Left lung (tissue), 4 donors: ENCODE measurements at regions not wholly inside any gene's neighbourhood (a gene's known extent, or its start where the extent isn't known, plus 50 kb on each side); places are given as distances from the start of the nearest gene placed in this dataset.

ENCODE experiments used
- ATAC-seq: fragments of 200-7000 bp; cut with Tn5 transposase; one replicate; pipeline ENCODE4 v1.9.1; 2020; ENCODE audit warnings: moderate library complexity
- DNase-seq, 4 donors: peaks; one replicate each; pipeline ENCODE4 v3.0.0-alpha.2; 2013 to 2020
- H3K27ac ChIP-seq, 2 donors: fragments of 200-600 bp; sonication (generic) in 1 of 2; one replicate each; pipeline versions ENCODE4 v1.5.0 to v1.8.0; 2020 to 2021
- H3K27me3 ChIP-seq, 2 donors: fragments of 200-600 bp; sonication (generic) in 1 of 2; one replicate each; pipeline versions ENCODE4 v1.5.0 to v1.8.0; 2020 to 2021
- H3K36me3 ChIP-seq, 2 donors: fragments of 200-600 bp; sonication (generic) in 1 of 2; one replicate each; pipeline versions ENCODE4 v1.5.0 to v1.8.0; 2020 to 2021
- H3K4me1 ChIP-seq, 2 donors: fragments of 200-600 bp; one replicate each; pipeline ENCODE4 v1.8.0; 2021
- H3K4me3 ChIP-seq, 2 donors: fragments of 200-600 bp; sonication (generic) in 1 of 2; one replicate each; pipeline versions ENCODE4 v1.5.0 to v1.8.0; 2020 to 2021; ENCODE audit warnings: mild to moderate bottlenecking in 1 of 2
- H3K9me3 ChIP-seq, 2 donors: fragments of 200-600 bp; sonication (generic) in 1 of 2; one replicate each; pipeline versions ENCODE4 v1.5.0 to v1.8.0; 2020 to 2021
- CTCF ChIP-seq, 2 donors: fragments of 200-600 bp; sonication (generic) in 1 of 2; IDR thresholded peaks; one replicate each; pipeline versions ENCODE4 v1.5.0 to v1.8.0; 2021; ENCODE audit warnings: antibody characterized with exemption in 2 of 2
- intact Hi-C, 2 donors: fragments of 100-400 bp; cut with DNase I; formaldehyde crosslinking; loops; one replicate each; pipeline versions ENCODE4 v1.11.2 to v1.14.2; 2022
- donor health status: DM: no; HTN: yes; CAD: no.
- donor health status: DM: no; HTN: no; CAD: no.

GRCh38 chr6:85111481-85112011, 338.3 kb upstream of the NT5E start:
- no peaks in the 10 kb centered on the region for H3K9me3 ChIP-seq
- ATAC-seq, result peak; percentile 24
- no peak for DNase-seq
- no peak overlapping the region for H3K4me3 ChIP-seq
- H3K36me3 ChIP-seq, result no peaks in the 10 kb centered on the region
- H3K4me1 ChIP-seq, result no peaks in the 10 kb centered on the region
- no peaks in the 10 kb centered on the region for H3K27me3 ChIP-seq
- no peak for TF ChIP-seq CTCF (IDR thresholded peaks at IDR 0.05)
- intact Hi-C loops, result no loop called here
- no peak overlapping the region for H3K27ac ChIP-seq

- intact Hi-C loops, result no loop called here
- no peak for DNase-seq
- Histone ChIP-seq H3K27ac (no peak overlapping the region), H3K36me3 (no peaks in the 10 kb centered on the region), H3K9me3 (no peaks in the 10 kb centered on the region), H3K4me1 (no peaks in the 10 kb centered on the region), H3K4me3 (no peak overlapping the region), H3K27me3 (no peaks in the 10 kb centered on the region)
- no peak for ATAC-seq
- TF ChIP-seq CTCF (IDR thresholded peaks at IDR 0.05), result no peak
Measured at GRCh38 chr6:85110943-85111342, 338.9 kb upstream of the NT5E start.

GRCh38 chr6:85107701-85108100, 342.2 kb upstream of the NT5E start:
- Histone ChIP-seq H3K27ac (no peak overlapping the region), H3K36me3 (no peaks in the 10 kb centered on the region), H3K27me3 (no peaks in the 10 kb centered on the region), H3K4me3 (no peak overlapping the region), H3K9me3 (peaks cover 0 to 3% of the 10 kb centered on the region in 2 donors), H3K4me1 (no peaks in the 10 kb centered on the region)
- no peak for TF ChIP-seq CTCF (IDR thresholded peaks at IDR 0.05)
- DNase-seq, result no peak
- intact Hi-C loops, result no loop called here
- no peak for ATAC-seq

GRCh38 chr6:85096976-85097375, 332.6 kb upstream of the TBX18 start:
- H3K36me3 ChIP-seq, result no peaks in the 10 kb centered on the region
- ATAC-seq (no peak), DNase-seq (no peak)
- H3K9me3 ChIP-seq, result peaks cover 0 to 52% of the 10 kb centered on the region in 2 donors
- no peaks in the 10 kb centered on the region for H3K4me1 ChIP-seq
- no peaks in the 10 kb centered on the region for H3K27me3 ChIP-seq
- H3K27ac ChIP-seq, result no peak overlapping the region
- no peak overlapping the region for H3K4me3 ChIP-seq
- intact Hi-C loops, result no loop called here
- TF ChIP-seq CTCF (IDR thresholded peaks at IDR 0.05), result no peak

GRCh38 chr6:85092226-85092625, 327.8 kb upstream of the TBX18 start:
- DNase-seq (no peak), ATAC-seq (no peak)
- no peaks in the 10 kb centered on the region for H3K36me3 ChIP-seq
- H3K4me1 ChIP-seq, result no peaks in the 10 kb centered on the region
- peaks cover 0 to 18% of the 10 kb centered on the region in 2 donors for H3K9me3 ChIP-seq
- TF ChIP-seq CTCF (IDR thresholded peaks at IDR 0.05), result no peak
- H3K27ac ChIP-seq, result no peak overlapping the region
- no peak overlapping the region for H3K4me3 ChIP-seq
- H3K27me3 ChIP-seq, result no peaks in the 10 kb centered on the region
- intact Hi-C loops, result no loop called here
